Gastroesophageal sphincter (tissue), 3 donors: ENCODE measurements at regions not wholly inside any gene's neighbourhood (a gene's known extent, or its start where the extent isn't known, plus 50 kb on each side); places are given as distances from the start of the nearest gene placed in this dataset.

Experiments used
- CTCF ChIP-seq, 4 experiments: fragments of 200-600 bp in 2 of 4; fragments of 450-650 bp in 2 of 4; sonication (generic) in 1 of 4; IDR thresholded peaks; one replicate each; pipeline ENCODE4 v1.5.1; 2017 to 2019; ENCODE audit warnings: antibody characterized with exemption in 4 of 4, mild to moderate bottlenecking in 2 of 4, moderate library complexity in 2 of 4
- EP300 ChIP-seq: sonication (generic); formaldehyde crosslinking; IDR thresholded peaks from one replicate; pipeline ENCODE4 v1.6.1; 2017; ENCODE audit warnings: antibody characterized with exemption, mild to moderate bottlenecking
- POLR2A ChIP-seq, 2 donors: fragments of 450-650 bp; IDR thresholded peaks; one replicate each; pipeline ENCODE4 v1.6.1; 2017; ENCODE audit warnings: antibody characterized with exemption in 2 of 2, mild to moderate bottlenecking in 2 of 2, moderate library complexity in 1 of 2

- TF ChIP-seq CTCF (IDR thresholded peaks at IDR 0.05) (no peak), POLR2A (IDR thresholded peaks at IDR 0.05) (no peak), EP300 (no peak)
These were observed 2141.0 kb upstream of the AGA start for GRCh38 chr4:179583221-179583620.
